H1 (cell line): ENCODE measurements at regions not wholly inside any gene's neighbourhood (a gene's known extent, or its start where the extent isn't known, plus 50 kb on each side); places are given as distances from the start of the nearest gene placed in this dataset.

Source experiments
- CTCF ChIA-PET: fragments of 300-600 bp; sonication (Branson Sonifier 250); formaldehyde crosslinking; loops from one replicate; lab custom pipeline; 2021; ENCODE audit not compliant: partially characterized antibody; lab: Charles Lee
- POLR2A ChIA-PET: fragments of 300-600 bp; sonication (Branson Sonifier 250); formaldehyde crosslinking; loops from one replicate; lab custom pipeline; 2021; ENCODE audit warnings: inconsistent platforms; ENCODE audit not compliant: partially characterized antibody; lab: Charles Lee
- DNase-seq, 2 experiments: peaks; one replicate each; pipeline versions ENCODE4 v3.0.0 to v3.0.0-alpha.2; 2010 to 2022; ENCODE audit warnings: low spot score in 2 of 2, low read depth in 1 of 2, mixed read lengths in 1 of 2
- FAIRE-seq: peaks from 2 replicates; lab custom pipeline; 2011; peaks lifted over from hg19 to GRCh38; lab: Jason Lieb, UNC
- H2AFZ ChIP-seq: 2 replicates; pipeline ENCODE4 v1.8.1; 2012; ENCODE audit warnings: low read length, inconsistent platforms
- H2AK5ac ChIP-seq: 2 replicates; pipeline ENCODE4 v1.6.1; 2013; ENCODE audit warnings: low read depth, low read length
- H2BK120ac ChIP-seq: replicated peaks from 2 replicates; pipeline ENCODE3; 2013; ENCODE audit warnings: low read depth, low read length, inconsistent platforms
- H2BK12ac ChIP-seq: 2 replicates; pipeline ENCODE4 v1.6.1; 2013; ENCODE audit warnings: low read depth, low read length
- H2BK15ac ChIP-seq: 2 replicates; pipeline ENCODE4 v1.6.1; 2013; ENCODE audit warnings: low read length
- H2BK20ac ChIP-seq: 2 replicates; pipeline ENCODE4 v1.6.1; 2013; ENCODE audit warnings: low read length
- H2BK5ac ChIP-seq: 2 replicates; pipeline ENCODE4 v1.6.1; 2013; ENCODE audit warnings: low read depth, low read length
- H3K14ac ChIP-seq: 2 replicates; pipeline ENCODE4 v1.6.1; 2013; ENCODE audit warnings: inconsistent platforms; ENCODE audit not compliant: insufficient read length
- H3K18ac ChIP-seq: 2 replicates; pipeline ENCODE4 v1.6.1; 2013; ENCODE audit warnings: low read length; ENCODE audit errors: extremely low read depth
- H3K23ac ChIP-seq: 2 replicates; pipeline ENCODE4 v1.6.1; 2013; ENCODE audit warnings: inconsistent platforms; ENCODE audit not compliant: insufficient read length
- H3K23me2 ChIP-seq: 2 replicates; pipeline ENCODE4 v1.6.1; 2013; ENCODE audit warnings: low read depth, low read length
- H3K27ac ChIP-seq: 2 replicates; pipeline ENCODE4 v1.6.1; 2011; ENCODE audit warnings: low read depth, low read length, inconsistent platforms
- H3K27me3 ChIP-seq, 4 experiments: replicated peaks in 1 of 4; 1 replicate in 1 of 4; 2 replicates in 3 of 4; pipeline versions ENCODE4 v1.6.1 to v1.8.1; 2011 to 2013; ENCODE audit warnings: low read length in 3 of 4, mild to moderate bottlenecking in 3 of 4, inconsistent platforms in 2 of 4, mixed read lengths in 2 of 4, moderate library complexity in 1 of 4; ENCODE audit not compliant: control insufficient read depth in 3 of 4, insufficient read depth in 3 of 4; ENCODE audit errors: extremely low read depth in 1 of 4
- H3K36me3 ChIP-seq, 4 experiments: 2 replicates each; pipeline versions ENCODE4 v1.6.1 to v1.8.1; 2011 to 2013; ENCODE audit warnings: mild to moderate bottlenecking in 4 of 4, low read length in 3 of 4, moderate library complexity in 2 of 4, control low read depth in 1 of 4, inconsistent platforms in 1 of 4; ENCODE audit not compliant: insufficient read depth in 4 of 4, control insufficient read depth in 2 of 4
- H3K4ac ChIP-seq: replicated peaks from 2 replicates; pipeline ENCODE3; 2013; ENCODE audit warnings: low read length, low read depth, mixed read lengths, inconsistent platforms; ENCODE audit not compliant: insufficient read length
- H3K4me1 ChIP-seq, 4 experiments: replicated peaks in 1 of 4; 1 replicate in 1 of 4; 2 replicates in 3 of 4; pipeline versions ENCODE4 v1.6.1 to v1.8.1; 2011 to 2013; ENCODE audit warnings: low read length in 3 of 4, inconsistent platforms in 2 of 4, mixed read lengths in 1 of 4; ENCODE audit not compliant: insufficient read depth in 4 of 4, control insufficient read depth in 3 of 4
- H3K4me2 ChIP-seq, 2 experiments: 2 replicates each; pipeline versions ENCODE4 v1.6.1 to v1.8.1; 2011 to 2013; ENCODE audit warnings: low read depth in 2 of 2, low read length in 2 of 2, control low read depth in 1 of 2, inconsistent platforms in 1 of 2, mild to moderate bottlenecking in 1 of 2; ENCODE audit not compliant: insufficient read depth in 1 of 2
- H3K4me3 ChIP-seq, 4 experiments: fragments of 200-600, 300-600 bp in 1 of 4; sonication (generic), shearing (Covaris generic), sonication (Bioruptor Twin) in 1 of 4; 2 replicates each; pipeline versions ENCODE4 v1.5.1 to v1.8.1; 2011 to 2016; ENCODE audit warnings: low read length in 4 of 4, low read depth in 3 of 4, control low read depth in 2 of 4, inconsistent platforms in 2 of 4, mild to moderate bottlenecking in 2 of 4, mixed read lengths in 1 of 4, moderate library complexity in 1 of 4; ENCODE audit not compliant: insufficient read depth in 2 of 4; ENCODE audit errors: extremely low read depth in 1 of 4
- H3K56ac ChIP-seq: replicated peaks from 2 replicates; pipeline ENCODE3; 2013; ENCODE audit warnings: low read depth, mild to moderate bottlenecking, mixed read lengths, low read length, inconsistent platforms; ENCODE audit not compliant: insufficient read length
- H3K79me1 ChIP-seq: 2 replicates; pipeline ENCODE4 v1.6.1; 2013; ENCODE audit warnings: low read depth, low read length, control low read depth
- H3K79me2 ChIP-seq, 2 experiments: 2 replicates each; pipeline versions ENCODE4 v1.6.1 to v1.8.1; 2012 to 2013; ENCODE audit warnings: low read length in 2 of 2, mild to moderate bottlenecking in 2 of 2, inconsistent platforms in 1 of 2; ENCODE audit not compliant: insufficient read depth in 2 of 2, control insufficient read depth in 1 of 2
- H3K9ac ChIP-seq, 4 experiments: replicated peaks in 1 of 4; 1 replicate in 1 of 4; 2 replicates in 3 of 4; pipeline versions ENCODE4 v1.6.1 to v1.8.1; 2011 to 2013; ENCODE audit warnings: low read depth in 3 of 4, low read length in 3 of 4, control low read depth in 2 of 4, mild to moderate bottlenecking in 2 of 4, moderate library complexity in 2 of 4, inconsistent platforms in 1 of 4; ENCODE audit errors: extremely low read depth in 1 of 4
- H3K9me3 ChIP-seq, 2 experiments: 2 replicates each; pipeline versions ENCODE4 v1.6.1 to v1.8.1; 2012 to 2013; ENCODE audit warnings: mild to moderate bottlenecking in 2 of 2, moderate library complexity in 2 of 2, control low read depth in 1 of 2, inconsistent platforms in 1 of 2, low read depth in 1 of 2, low read length in 1 of 2, mixed read lengths in 1 of 2; ENCODE audit not compliant: insufficient read depth in 2 of 2
- H4K20me1 ChIP-seq, 2 experiments: replicated peaks in 1 of 2; 2 replicates each; pipeline versions ENCODE3 to v1.8.1; 2011 to 2013; ENCODE audit warnings: inconsistent platforms in 2 of 2, low read length in 2 of 2, mild to moderate bottlenecking in 1 of 2; ENCODE audit not compliant: insufficient read depth in 2 of 2, control insufficient read depth in 1 of 2
- H4K5ac ChIP-seq: 2 replicates; pipeline ENCODE4 v1.6.1; 2013; ENCODE audit warnings: low read length, low read depth, mixed read lengths, inconsistent platforms; ENCODE audit not compliant: insufficient read length
- H4K8ac ChIP-seq: 2 replicates; pipeline ENCODE4 v1.8.0; 2013; ENCODE audit warnings: mild to moderate bottlenecking, moderate library complexity, low read length, inconsistent platforms; ENCODE audit not compliant: insufficient read depth; ENCODE audit errors: extremely low read depth
- H4K91ac ChIP-seq: replicated peaks from 2 replicates; pipeline ENCODE3; 2013; ENCODE audit warnings: low read length, mixed read lengths, inconsistent platforms; ENCODE audit not compliant: insufficient read length
- RBBP5 ChIP-seq: IDR thresholded peaks from 2 replicates; pipeline ENCODE4 v1.7.1; 2012; ENCODE audit warnings: low read depth, mild to moderate bottlenecking, inconsistent platforms, low read length, moderate library complexity, borderline replicate concordance
- WGBS, 2 experiments: shearing (Covaris generic) in 1 of 2; methylation state at CpG; one replicate each; pipeline versions ENCODE4 v1.1.6 to v1.1.7; 2013 to 2015; ENCODE audit warnings: low lambda C conversion rate in 2 of 2, mixed read lengths in 2 of 2, inconsistent platforms in 1 of 2, low coverage in 1 of 2, missing lambda C conversion rate in 1 of 2; ENCODE audit not compliant: insufficient replicate concordance in 2 of 2, insufficient coverage in 1 of 2, insufficient read length in 1 of 2; ENCODE audit errors: extremely low coverage in 1 of 2, missing lambda C conversion rate in 1 of 2; 5-methylcytosine and 5-hydroxymethylcytosine counted together

GRCh38 chr6:44514085-44514484 is 126.6 kb downstream of the CDC5L start:
- H2BK15ac ChIP-seq, result peak overlapping the region; percentile 75; the same call in 1 of the 2 replicates
- H3K4me3 ChIP-seq, result no peak overlapping the region
- H3K14ac ChIP-seq, result no peak overlapping the region
- no peaks in the 10 kb centered on the region for H3K36me3 ChIP-seq
- no peak overlapping the region for H3K4ac ChIP-seq
- no peak overlapping the region for H4K5ac ChIP-seq
- H3K27me3 ChIP-seq, result no peaks in the 10 kb centered on the region
- no peak overlapping the region for H2AFZ ChIP-seq
- no peak overlapping the region for H3K4me2 ChIP-seq
- H3K79me1 ChIP-seq, result no peaks in the 10 kb centered on the region
- no peak overlapping the region for H2BK5ac ChIP-seq
- H3K23ac ChIP-seq, result no peak overlapping the region
- peak in 1 of 2 experiments; percentile 16 for DNase-seq
- no peak overlapping the region for H4K8ac ChIP-seq
- H3K18ac ChIP-seq, result no peak overlapping the region
- H3K9ac ChIP-seq, result no peak overlapping the region
- no peaks in the 10 kb centered on the region for H3K9me3 ChIP-seq
- no peak overlapping the region for H4K91ac ChIP-seq
- no peak overlapping the region for H2BK120ac ChIP-seq
- no peak overlapping the region for H3K27ac ChIP-seq
- ChIA-PET POLR2A (no interaction called here), CTCF (interaction anchor here (1.3 kb wide), 1 partner anchor 36 kb away, joined by 3 read pairs; no protein-coding TSS in a partner anchor)
- H2BK12ac ChIP-seq, result no peak overlapping the region
- H2BK20ac ChIP-seq, result no peak overlapping the region
- no peak for FAIRE-seq
- H3K4me1 ChIP-seq, result no peaks in the 10 kb centered on the region
- no peak overlapping the region for H2AK5ac ChIP-seq
- H3K56ac ChIP-seq, result no peak overlapping the region
- no peaks in the 10 kb centered on the region; the same call in 1 of the 2 replicates for H3K23me2 ChIP-seq
- H3K79me2 ChIP-seq, result no peaks in the 10 kb centered on the region
- TF ChIP-seq RBBP5, result no peak
- TF ChIP-seq, all 59 proteins: peak for 0
- 86% methylated on average over 2 of the region's 2 CpGs; no CpG with 5 or more reads in 1 of the 2 experiments for WGBS, 2 experiments
- H4K20me1 ChIP-seq, result no peaks in the 10 kb centered on the region
